ENCODE measurements at regions not wholly inside any gene's neighbourhood (a gene's known extent, or its start where the extent isn't known, plus 50 kb on each side); places are given as distances from the start of the nearest gene placed in this dataset.

DNA sequence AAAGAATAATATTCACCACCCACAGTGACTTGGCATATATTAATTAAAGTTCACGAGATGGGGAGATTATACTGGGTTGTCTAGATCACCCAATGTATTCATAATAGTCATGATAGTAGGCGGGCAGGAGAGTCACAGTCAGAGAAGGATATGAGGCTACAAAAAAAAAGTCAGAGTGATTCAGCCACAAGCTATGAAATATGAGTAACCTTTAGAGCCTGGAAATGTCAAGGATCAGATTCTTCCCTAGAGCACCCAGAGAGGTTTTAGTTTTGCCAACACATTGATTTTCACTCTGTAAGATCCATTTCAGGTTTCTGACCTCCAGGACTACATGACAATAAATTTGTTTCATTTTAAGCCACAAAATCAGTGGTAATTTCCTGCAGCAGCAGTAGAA, 501.9 kb downstream of the GABRG1 start:
- no peak for TF ChIP-seq SPI1 (IDR thresholded peaks at IDR 0.05; ENCODE audit: borderline replicate concordance, low read depth)
- TF ChIP-seq, protein P1, sequence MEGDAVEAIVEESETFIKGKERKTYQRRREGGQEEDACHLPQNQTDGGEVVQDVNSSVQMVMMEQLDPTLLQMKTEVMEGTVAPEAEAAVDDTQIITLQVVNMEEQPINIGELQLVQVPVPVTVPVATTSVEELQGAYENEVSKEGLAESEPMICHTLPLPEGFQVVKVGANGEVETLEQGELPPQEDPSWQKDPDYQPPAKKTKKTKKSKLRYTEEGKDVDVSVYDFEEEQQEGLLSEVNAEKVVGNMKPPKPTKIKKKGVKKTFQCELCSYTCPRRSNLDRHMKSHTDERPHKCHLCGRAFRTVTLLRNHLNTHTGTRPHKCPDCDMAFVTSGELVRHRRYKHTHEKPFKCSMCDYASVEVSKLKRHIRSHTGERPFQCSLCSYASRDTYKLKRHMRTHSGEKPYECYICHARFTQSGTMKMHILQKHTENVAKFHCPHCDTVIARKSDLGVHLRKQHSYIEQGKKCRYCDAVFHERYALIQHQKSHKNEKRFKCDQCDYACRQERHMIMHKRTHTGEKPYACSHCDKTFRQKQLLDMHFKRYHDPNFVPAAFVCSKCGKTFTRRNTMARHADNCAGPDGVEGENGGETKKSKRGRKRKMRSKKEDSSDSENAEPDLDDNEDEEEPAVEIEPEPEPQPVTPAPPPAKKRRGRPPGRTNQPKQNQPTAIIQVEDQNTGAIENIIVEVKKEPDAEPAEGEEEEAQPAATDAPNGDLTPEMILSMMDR (IDR thresholded peaks at IDR 0.05; ENCODE audit: insufficient read depth, low read length), result no peak
- TF ChIP-seq POLR2AphosphoS5 (IDR thresholded peaks at IDR 0.05; ENCODE audit: low read depth), result no peak
- TF ChIP-seq GABPA (IDR thresholded peaks at IDR 0.05; ENCODE audit: low read depth), result no peak
- TF ChIP-seq, protein P2, sequence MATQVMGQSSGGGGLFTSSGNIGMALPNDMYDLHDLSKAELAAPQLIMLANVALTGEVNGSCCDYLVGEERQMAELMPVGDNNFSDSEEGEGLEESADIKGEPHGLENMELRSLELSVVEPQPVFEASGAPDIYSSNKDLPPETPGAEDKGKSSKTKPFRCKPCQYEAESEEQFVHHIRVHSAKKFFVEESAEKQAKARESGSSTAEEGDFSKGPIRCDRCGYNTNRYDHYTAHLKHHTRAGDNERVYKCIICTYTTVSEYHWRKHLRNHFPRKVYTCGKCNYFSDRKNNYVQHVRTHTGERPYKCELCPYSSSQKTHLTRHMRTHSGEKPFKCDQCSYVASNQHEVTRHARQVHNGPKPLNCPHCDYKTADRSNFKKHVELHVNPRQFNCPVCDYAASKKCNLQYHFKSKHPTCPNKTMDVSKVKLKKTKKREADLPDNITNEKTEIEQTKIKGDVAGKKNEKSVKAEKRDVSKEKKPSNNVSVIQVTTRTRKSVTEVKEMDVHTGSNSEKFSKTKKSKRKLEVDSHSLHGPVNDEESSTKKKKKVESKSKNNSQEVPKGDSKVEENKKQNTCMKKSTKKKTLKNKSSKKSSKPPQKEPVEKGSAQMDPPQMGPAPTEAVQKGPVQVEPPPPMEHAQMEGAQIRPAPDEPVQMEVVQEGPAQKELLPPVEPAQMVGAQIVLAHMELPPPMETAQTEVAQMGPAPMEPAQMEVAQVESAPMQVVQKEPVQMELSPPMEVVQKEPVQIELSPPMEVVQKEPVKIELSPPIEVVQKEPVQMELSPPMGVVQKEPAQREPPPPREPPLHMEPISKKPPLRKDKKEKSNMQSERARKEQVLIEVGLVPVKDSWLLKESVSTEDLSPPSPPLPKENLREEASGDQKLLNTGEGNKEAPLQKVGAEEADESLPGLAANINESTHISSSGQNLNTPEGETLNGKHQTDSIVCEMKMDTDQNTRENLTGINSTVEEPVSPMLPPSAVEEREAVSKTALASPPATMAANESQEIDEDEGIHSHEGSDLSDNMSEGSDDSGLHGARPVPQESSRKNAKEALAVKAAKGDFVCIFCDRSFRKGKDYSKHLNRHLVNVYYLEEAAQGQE (IDR thresholded peaks at IDR 0.05; ENCODE audit: insufficient replicate concordance, low read depth), result no peak
